Stomach (tissue), 4 donors: ENCODE measurements at regions not wholly inside any gene's neighbourhood (a gene's known extent, or its start where the extent isn't known, plus 50 kb on each side); places are given as distances from the start of the nearest gene placed in this dataset.

Experiments
- EP300 ChIP-seq: sonication (generic); formaldehyde crosslinking; IDR thresholded peaks from one replicate; pipeline ENCODE4 v1.6.1; 2017; ENCODE audit warnings: antibody characterized with exemption
- TF ChIP-seq, protein P1 (sequence below), 7 experiments: fragments of 450-650 bp in 4 of 7; fragments of 200-600 bp in 3 of 7; sonication (generic) in 3 of 7; IDR thresholded peaks; one replicate each; pipeline ENCODE4 v1.5.1; 2016 to 2019; ENCODE audit warnings: antibody characterized with exemption in 7 of 7, control low read depth in 2 of 7, mild to moderate bottlenecking in 1 of 7

GRCh38 chr2:53575721-53576124 lies 191.9 kb upstream of the CHAC2 start:
- TF ChIP-seq, protein P1, sequence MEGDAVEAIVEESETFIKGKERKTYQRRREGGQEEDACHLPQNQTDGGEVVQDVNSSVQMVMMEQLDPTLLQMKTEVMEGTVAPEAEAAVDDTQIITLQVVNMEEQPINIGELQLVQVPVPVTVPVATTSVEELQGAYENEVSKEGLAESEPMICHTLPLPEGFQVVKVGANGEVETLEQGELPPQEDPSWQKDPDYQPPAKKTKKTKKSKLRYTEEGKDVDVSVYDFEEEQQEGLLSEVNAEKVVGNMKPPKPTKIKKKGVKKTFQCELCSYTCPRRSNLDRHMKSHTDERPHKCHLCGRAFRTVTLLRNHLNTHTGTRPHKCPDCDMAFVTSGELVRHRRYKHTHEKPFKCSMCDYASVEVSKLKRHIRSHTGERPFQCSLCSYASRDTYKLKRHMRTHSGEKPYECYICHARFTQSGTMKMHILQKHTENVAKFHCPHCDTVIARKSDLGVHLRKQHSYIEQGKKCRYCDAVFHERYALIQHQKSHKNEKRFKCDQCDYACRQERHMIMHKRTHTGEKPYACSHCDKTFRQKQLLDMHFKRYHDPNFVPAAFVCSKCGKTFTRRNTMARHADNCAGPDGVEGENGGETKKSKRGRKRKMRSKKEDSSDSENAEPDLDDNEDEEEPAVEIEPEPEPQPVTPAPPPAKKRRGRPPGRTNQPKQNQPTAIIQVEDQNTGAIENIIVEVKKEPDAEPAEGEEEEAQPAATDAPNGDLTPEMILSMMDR (IDR thresholded peaks at IDR 0.05): no peak
- TF ChIP-seq EP300: no peak
